CD4-positive, alpha-beta memory T cell (primary cell): ENCODE measurements at regions not wholly inside any gene's neighbourhood (a gene's known extent, or its start where the extent isn't known, plus 50 kb on each side); places are given as distances from the start of the nearest gene placed in this dataset.
A peak's percentile ranks its signal among the peaks of the same experiment; 100 is the strongest.

Experiments
- CTCF ChIA-PET: fragments of 350-600 bp; sonication (Branson Sonifier 250); formaldehyde crosslinking; loops from one replicate; lab custom pipeline; 2021; ENCODE audit warnings: inconsistent platforms; ENCODE audit not compliant: partially characterized antibody; lab: Charles Lee
- POLR2A ChIA-PET: fragments of 350-600 bp; sonication (Branson Sonifier 250); formaldehyde crosslinking; loops from one replicate; lab custom pipeline; 2021; ENCODE audit not compliant: partially characterized antibody; lab: Charles Lee
- DNase-seq, 5 donors: peaks; one replicate each; pipeline versions ENCODE4 v3.0.0 to v3.0.0-alpha.2; 2020 to 2022; ENCODE audit warnings: mixed read lengths in 1 of 5
- H3K27ac ChIP-seq: one replicate; pipeline ENCODE4 v1.7.0; 2013; ENCODE audit warnings: low read depth, low read length
- H3K27me3 ChIP-seq: 2 replicates; pipeline ENCODE4 v1.7.0; 2013; ENCODE audit warnings: mild to moderate bottlenecking, low read length, moderate library complexity; ENCODE audit not compliant: insufficient read depth
- H3K36me3 ChIP-seq: 2 replicates; pipeline ENCODE4 v1.7.0; 2013; ENCODE audit warnings: mild to moderate bottlenecking, low read length, moderate library complexity; ENCODE audit not compliant: insufficient read depth
- H3K4me1 ChIP-seq: 2 replicates; pipeline ENCODE4 v1.7.0; 2013; ENCODE audit warnings: mild to moderate bottlenecking, low read length, moderate library complexity; ENCODE audit not compliant: insufficient read depth
- H3K4me3 ChIP-seq, 2 donors: one replicate each; pipeline ENCODE4 v1.7.0; 2013; ENCODE audit warnings: low read length in 2 of 2, mild to moderate bottlenecking in 1 of 2
- H3K9me3 ChIP-seq, 2 donors: one replicate each; pipeline ENCODE4 v1.7.0; 2013; ENCODE audit warnings: low read length in 2 of 2, control low read depth in 1 of 2; ENCODE audit not compliant: control insufficient read depth in 1 of 2
- H3K27ac Mint-ChIP-seq, 7 donors: one replicate each; pipeline ENCODE4 v1.8.0; 2020 to 2021; ENCODE audit warnings: mixed read lengths in 7 of 7, mild to moderate bottlenecking in 6 of 7, inconsistent platforms in 3 of 7, moderate library complexity in 3 of 7
- H3K27me3 Mint-ChIP-seq, 2 donors: one replicate each; pipeline ENCODE4 v1.8.0; 2020 to 2021; ENCODE audit warnings: mixed read lengths in 2 of 2
- H3K36me3 Mint-ChIP-seq, 2 donors: one replicate each; pipeline ENCODE4 v1.8.0; 2020 to 2021; ENCODE audit warnings: mixed read lengths in 2 of 2, inconsistent platforms in 1 of 2, mild to moderate bottlenecking in 1 of 2
- H3K4me1 Mint-ChIP-seq, 4 donors: one replicate each; pipeline ENCODE4 v1.8.0; 2020 to 2021; ENCODE audit warnings: mixed read lengths in 4 of 4, mild to moderate bottlenecking in 1 of 4
- H3K4me3 Mint-ChIP-seq, 8 donors: one replicate each; pipeline ENCODE4 v1.8.0; 2020 to 2021; ENCODE audit warnings: mixed read lengths in 8 of 8, mild to moderate bottlenecking in 7 of 8, moderate library complexity in 6 of 8, inconsistent platforms in 3 of 8
- H3K9me3 Mint-ChIP-seq, 8 donors: one replicate each; pipeline ENCODE4 v1.8.0; 2020 to 2021; ENCODE audit warnings: mixed read lengths in 8 of 8, mild to moderate bottlenecking in 5 of 8, inconsistent platforms in 3 of 8, moderate library complexity in 1 of 8
- intact Hi-C: fragments of 100-400 bp; cut with micrococcal nuclease; formaldehyde crosslinking; loops from one replicate; pipeline ENCODE4 v1.15.1; 2023

DNA sequence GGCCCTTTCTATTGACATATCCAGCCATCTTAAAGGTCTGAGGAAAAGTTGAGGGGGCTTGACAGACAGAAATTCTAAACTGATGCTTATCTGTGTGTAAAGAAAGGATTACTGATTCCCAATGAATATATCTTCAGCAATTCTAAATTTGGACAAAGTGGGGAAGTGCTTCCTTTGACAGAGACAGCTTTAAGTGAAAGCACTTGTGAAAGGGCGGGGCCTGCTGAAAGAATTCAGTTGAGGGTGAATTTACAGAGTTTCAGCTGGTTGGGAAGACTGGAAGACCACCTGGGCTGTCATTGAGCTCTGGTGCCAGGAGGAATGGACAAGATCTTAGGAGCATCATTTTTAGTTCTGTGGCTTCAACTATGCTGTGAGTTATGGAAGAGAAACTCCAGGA lies 412.5 kb upstream of the OR4E1 start:
- Histone ChIP-seq H3K4me1 (no peaks in the 10 kb centered on the region), H3K36me3 (no peaks in the 10 kb centered on the region), H3K9me3 (no peaks in the 10 kb centered on the region), H3K27me3 (no peaks in the 10 kb centered on the region), H3K4me3 (no peak overlapping the region), H3K27ac (no peak overlapping the region)
- Mint-ChIP-seq H3K4me1 (peaks cover 13 to 21% (median 14%) of the 10 kb centered on the region in 4 donors), H3K36me3 (no peaks in the 10 kb centered on the region), H3K9me3 (no peaks in the 10 kb centered on the region), H3K27me3 (peaks cover 0 to 1% of the 10 kb centered on the region in 2 donors), H3K27ac (peak overlapping the region in 4 of 7 donors; percentile 31 to 62 (median 48)), H3K4me3 (peak overlapping the region; percentile 62 to 87 (median 80))
- POLR2A ChIA-PET: interaction anchor here (0.7 to 1.4 kb wide), 3 partner anchors 10 to 471 kb away, joined by 3 to 4 read pairs (median 3); no protein-coding TSS in a partner anchor
- intact Hi-C loops: no loop called here
- no peak for DNase-seq
- CTCF ChIA-PET: interaction anchor here (1.0 to 2.7 kb wide), 3 partner anchors 8 to 46 kb away, joined by 3 to 28 read pairs (median 4); no protein-coding TSS in a partner anchor

DNA sequence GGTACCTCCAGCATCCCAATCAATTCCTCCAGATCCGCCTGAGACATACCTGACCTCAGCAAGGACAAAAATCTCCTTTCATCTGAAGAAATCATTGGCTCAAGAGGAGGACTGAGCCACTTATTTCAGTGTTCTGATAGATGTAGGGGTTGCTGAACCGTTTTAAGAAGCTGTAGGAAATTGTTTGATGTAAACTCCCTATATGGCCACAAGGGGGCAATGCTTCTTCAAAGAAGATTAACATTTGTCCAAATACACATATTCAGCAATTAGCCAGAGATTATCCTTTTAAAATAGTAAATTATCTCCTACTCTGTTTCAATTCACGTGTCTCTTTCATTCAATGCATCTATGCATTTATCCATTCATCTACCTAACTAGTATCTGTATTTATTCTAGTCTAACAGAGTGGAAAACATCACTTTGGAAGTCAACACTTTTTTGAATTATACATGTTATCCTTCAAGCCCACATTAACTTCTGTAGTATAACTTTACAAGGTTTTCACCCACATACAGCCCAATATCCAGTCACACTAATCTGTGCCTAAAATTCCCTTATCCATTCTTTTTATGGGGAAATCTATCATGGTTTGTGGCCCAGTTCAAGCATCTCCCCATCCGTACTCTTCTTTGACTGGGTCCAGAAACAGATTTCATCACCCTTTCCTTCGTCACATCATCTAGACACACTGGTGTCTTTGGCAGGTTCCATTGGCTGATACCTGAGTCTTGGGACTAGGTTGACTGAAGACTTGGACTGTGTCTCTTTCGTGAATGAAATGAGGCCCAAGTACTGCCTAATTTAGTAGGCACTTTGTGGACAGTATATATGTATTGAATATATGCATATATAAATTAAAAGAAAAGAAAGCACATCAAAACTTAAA lies 411.0 kb upstream of the OR4E1 start:
- CTCF ChIA-PET: interaction anchor here (0.6 to 3.0 kb wide), 9 partner anchors 12 to 472 kb away, joined by 3 to 18 read pairs (median 3); no protein-coding TSS in a partner anchor
- Mint-ChIP-seq H3K4me3 (peak overlapping the region in 6 of 8 donors; percentile 37 to 70 (median 61)), H3K36me3 (no peaks in the 10 kb centered on the region), H3K9me3 (no peaks in the 10 kb centered on the region), H3K27ac (peak overlapping the region in 5 of 7 donors; percentile 15 to 73 (median 41)), H3K4me1 (peaks cover 13 to 21% (median 16%) of the 10 kb centered on the region in 4 donors), H3K27me3 (peaks cover 0 to 1% of the 10 kb centered on the region in 2 donors)
- POLR2A ChIA-PET: interaction anchor here (1.0 to 1.7 kb wide), 2 partner anchors 14 to 16 kb away, joined by 3 to 8 read pairs; no protein-coding TSS in a partner anchor
- no peaks in the 10 kb centered on the region for H3K9me3 ChIP-seq
- H3K4me3 ChIP-seq: no peak overlapping the region
- DNase-seq: peak in 4 of 5 donors; percentile 44 to 52 (median 48)
- H3K4me1 ChIP-seq: no peaks in the 10 kb centered on the region
- no peaks in the 10 kb centered on the region for H3K27me3 ChIP-seq
- no peaks in the 10 kb centered on the region for H3K36me3 ChIP-seq
- intact Hi-C loops: loop anchor here (1.0 to 2.0 kb wide), 3 partner anchors 14 to 38 kb away; no protein-coding TSS in a partner anchor
- no peak overlapping the region for H3K27ac ChIP-seq

DNA sequence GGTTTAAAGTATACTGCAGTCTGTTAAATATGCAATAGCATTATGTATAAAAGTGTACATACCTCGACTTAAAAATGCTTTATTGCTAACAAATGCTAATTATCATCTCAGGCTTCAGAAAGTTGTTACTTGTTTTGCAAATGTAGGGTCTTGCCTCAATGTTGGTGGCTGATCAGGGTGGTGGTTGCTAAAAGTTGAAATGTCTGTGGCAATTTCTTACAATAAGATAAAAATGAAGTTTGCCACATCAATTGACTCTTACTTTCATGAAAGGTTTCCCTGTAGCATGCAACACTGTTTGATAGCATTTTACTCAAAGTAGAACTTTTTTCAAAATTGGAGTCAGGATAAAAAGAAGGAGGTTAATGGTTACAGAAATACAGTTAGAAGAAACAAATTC lies 407.7 kb upstream of the OR4E1 start:
- intact Hi-C loops: no loop called here

DNA sequence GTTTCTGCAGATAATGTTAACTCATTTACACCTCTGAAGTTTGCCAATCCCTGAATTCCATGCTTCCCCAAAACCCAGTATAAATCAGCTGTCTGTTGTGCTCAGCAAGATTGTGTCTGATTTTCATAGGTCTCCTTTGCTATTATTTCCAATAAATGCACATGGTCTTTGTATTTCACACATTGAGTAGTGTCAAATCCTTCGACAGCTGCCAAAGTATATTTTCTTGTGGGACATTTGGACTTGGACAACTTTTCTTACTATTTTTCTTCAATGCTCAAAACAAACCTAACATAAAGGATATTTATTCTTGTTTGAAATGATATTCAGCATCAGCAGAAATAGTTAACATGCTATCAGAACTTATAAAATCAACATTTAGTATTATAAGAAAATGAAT lies 406.1 kb upstream of the OR4E1 start:
- no peak for DNase-seq
- no peaks in the 10 kb centered on the region for H3K36me3 Mint-ChIP-seq
- H3K27ac Mint-ChIP-seq: no peak overlapping the region
- Histone ChIP-seq H3K27ac (no peak overlapping the region), H3K9me3 (no peaks in the 10 kb centered on the region), H3K36me3 (no peaks in the 10 kb centered on the region), H3K4me3 (no peak overlapping the region), H3K4me1 (peaks cover 9% of the 10 kb centered on the region), H3K27me3 (no peaks in the 10 kb centered on the region)
- intact Hi-C loops: no loop called here
- H3K4me1 Mint-ChIP-seq: peaks cover 12 to 28% (median 19%) of the 10 kb centered on the region in 4 donors
- ChIA-PET CTCF (interaction anchor here (1.0 to 1.3 kb wide), 2 partner anchors 14 to 21 kb away, joined by 3 to 5 read pairs; no protein-coding TSS in a partner anchor), POLR2A (no interaction called here)
- no peak overlapping the region for H3K4me3 Mint-ChIP-seq
- H3K27me3 Mint-ChIP-seq: peaks cover 0 to 1% of the 10 kb centered on the region in 2 donors
- no peaks in the 10 kb centered on the region for H3K9me3 Mint-ChIP-seq

More for the DNA sequence above, 407.7 kb upstream of the OR4E1 start:
- Histone ChIP-seq H3K4me3 (no peak overlapping the region), H3K36me3 (no peaks in the 10 kb centered on the region), H3K9me3 (no peaks in the 10 kb centered on the region), H3K4me1 (peaks cover 9% of the 10 kb centered on the region), H3K27ac (no peak overlapping the region), H3K27me3 (no peaks in the 10 kb centered on the region)
- ChIA-PET POLR2A (no interaction called here), CTCF (no interaction called here)
- DNase-seq: no peak
- peaks cover 0 to 1% of the 10 kb centered on the region in 2 donors for H3K27me3 Mint-ChIP-seq
- no peaks in the 10 kb centered on the region for H3K9me3 Mint-ChIP-seq
- peak overlapping the region in 1 of 8 donors; percentile 52 for H3K4me3 Mint-ChIP-seq
- peak overlapping the region in 3 of 7 donors; percentile 18 to 49 (median 39) for H3K27ac Mint-ChIP-seq
- H3K36me3 Mint-ChIP-seq: no peaks in the 10 kb centered on the region
- H3K4me1 Mint-ChIP-seq: peaks cover 16 to 28% (median 21%) of the 10 kb centered on the region in 4 donors

DNA sequence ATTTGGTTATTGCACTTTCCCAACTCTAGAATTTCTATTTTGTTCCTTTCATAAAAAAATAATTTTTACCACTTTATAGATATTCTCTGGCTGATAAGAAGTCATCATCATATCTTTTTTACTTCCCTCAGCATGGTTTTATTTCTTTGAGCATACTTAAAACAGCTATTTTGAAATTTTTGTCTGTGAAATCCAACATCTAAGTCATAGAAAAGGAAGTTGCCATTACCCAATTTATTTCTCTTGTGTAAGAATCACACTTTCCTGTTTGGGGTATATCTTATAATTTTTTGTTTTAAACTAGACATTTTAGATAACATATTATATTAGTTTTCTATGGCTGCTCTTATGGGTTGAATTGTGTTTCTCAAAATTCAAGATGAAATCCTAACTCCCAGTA lies 400.2 kb upstream of the OR4E1 start:
- Histone ChIP-seq H3K4me1 (peaks cover 36% of the 10 kb centered on the region), H3K36me3 (no peaks in the 10 kb centered on the region), H3K27ac (no peak overlapping the region), H3K27me3 (no peaks in the 10 kb centered on the region), H3K4me3 (no peak overlapping the region), H3K9me3 (no peaks in the 10 kb centered on the region)
- intact Hi-C loops: no loop called here
- H3K4me1 Mint-ChIP-seq: peaks cover 15 to 41% (median 24%) of the 10 kb centered on the region in 4 donors
- no peaks in the 10 kb centered on the region for H3K9me3 Mint-ChIP-seq
- CTCF ChIA-PET: no interaction called here
- H3K36me3 Mint-ChIP-seq: peaks cover 0 to 5% of the 10 kb centered on the region in 2 donors
- DNase-seq: no peak
- peak overlapping the region in 5 of 7 donors; percentile 41 to 55 (median 45) for H3K27ac Mint-ChIP-seq
- no peaks in the 10 kb centered on the region for H3K27me3 Mint-ChIP-seq
- H3K4me3 Mint-ChIP-seq: peak overlapping the region in 4 of 8 donors; percentile 13 to 62 (median 50)
- POLR2A ChIA-PET: no interaction called here

DNA sequence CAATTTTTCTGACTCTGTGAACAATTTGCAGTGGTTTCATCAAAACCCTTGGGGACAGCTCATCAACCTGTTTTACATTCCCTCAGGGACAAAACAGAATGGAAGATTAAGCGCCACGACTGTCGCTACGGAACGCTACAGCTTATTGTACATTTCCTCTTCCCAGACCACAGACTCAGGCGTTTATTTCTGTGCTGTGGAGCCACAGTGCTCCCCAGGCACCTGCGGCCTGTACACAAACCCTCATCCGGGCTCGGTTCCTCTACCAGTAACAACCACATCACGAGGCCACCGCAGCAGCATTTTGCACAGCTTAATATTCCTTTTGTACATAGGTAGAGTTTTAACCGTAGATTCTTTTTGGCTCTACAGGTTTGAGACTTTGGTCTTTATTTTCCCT lies 397.4 kb upstream of the OR4E1 start:
- Histone ChIP-seq H3K27ac (peak overlapping the region; percentile 38), H3K9me3 (no peaks in the 10 kb centered on the region), H3K4me1 (peaks cover 34% of the 10 kb centered on the region), H3K27me3 (no peaks in the 10 kb centered on the region), H3K36me3 (no peaks in the 10 kb centered on the region), H3K4me3 (peak overlapping the region; percentile 55 to 69)
- POLR2A ChIA-PET: interaction anchor here (0.6 to 2.2 kb wide), 15 partner anchors 13 to 695 kb away, joined by 3 to 27 read pairs (median 4); partner anchors contain the start of gene OXA1L
- CTCF ChIA-PET: interaction anchor here (1.2 to 2.2 kb wide), 8 partner anchors 12 to 157 kb away, joined by 3 to 7 read pairs (median 4); no protein-coding TSS in a partner anchor
- intact Hi-C loops: loop anchor here (2.0 kb wide), 1 partner anchor 14 kb away; no protein-coding TSS in a partner anchor
- peaks cover 0 to 5% of the 10 kb centered on the region in 2 donors for H3K36me3 Mint-ChIP-seq
- peaks cover 14 to 39% (median 19%) of the 10 kb centered on the region in 4 donors for H3K4me1 Mint-ChIP-seq
- peak; percentile 54 to 70 (median 66) for DNase-seq
- no peaks in the 10 kb centered on the region for H3K9me3 Mint-ChIP-seq
- peak overlapping the region; percentile 90 to 96 (median 93) for H3K27ac Mint-ChIP-seq
- H3K27me3 Mint-ChIP-seq: no peaks in the 10 kb centered on the region
- peak overlapping the region; percentile 89 to 96 (median 92) for H3K4me3 Mint-ChIP-seq
